GM18505 (cell line): ENCODE measurements at regions not wholly inside any gene's neighbourhood (a gene's known extent, or its start where the extent isn't known, plus 50 kb on each side); places are given as distances from the start of the nearest gene placed in this dataset.
"Not testable (repeated sequence)": the region's sequence is repeated elsewhere in the genome, so short reads cannot be mapped to it uniquely, and the experiment has no call there.

ENCODE experiments used
- ATAC-seq: cut with Tn5 transposase; IDR thresholded peaks from one replicate; pipeline ENCODE4 v1.9.1; 2021; ENCODE audit not compliant: unreplicated experiment
- POLR2A ChIP-seq: IDR thresholded peaks from 4 replicates; pipeline ENCODE4 v1.6.1; 2011; ENCODE audit warnings: borderline replicate concordance; ENCODE audit not compliant: insufficient read depth, insufficient read length; ENCODE audit errors: extremely low read depth

DNA sequence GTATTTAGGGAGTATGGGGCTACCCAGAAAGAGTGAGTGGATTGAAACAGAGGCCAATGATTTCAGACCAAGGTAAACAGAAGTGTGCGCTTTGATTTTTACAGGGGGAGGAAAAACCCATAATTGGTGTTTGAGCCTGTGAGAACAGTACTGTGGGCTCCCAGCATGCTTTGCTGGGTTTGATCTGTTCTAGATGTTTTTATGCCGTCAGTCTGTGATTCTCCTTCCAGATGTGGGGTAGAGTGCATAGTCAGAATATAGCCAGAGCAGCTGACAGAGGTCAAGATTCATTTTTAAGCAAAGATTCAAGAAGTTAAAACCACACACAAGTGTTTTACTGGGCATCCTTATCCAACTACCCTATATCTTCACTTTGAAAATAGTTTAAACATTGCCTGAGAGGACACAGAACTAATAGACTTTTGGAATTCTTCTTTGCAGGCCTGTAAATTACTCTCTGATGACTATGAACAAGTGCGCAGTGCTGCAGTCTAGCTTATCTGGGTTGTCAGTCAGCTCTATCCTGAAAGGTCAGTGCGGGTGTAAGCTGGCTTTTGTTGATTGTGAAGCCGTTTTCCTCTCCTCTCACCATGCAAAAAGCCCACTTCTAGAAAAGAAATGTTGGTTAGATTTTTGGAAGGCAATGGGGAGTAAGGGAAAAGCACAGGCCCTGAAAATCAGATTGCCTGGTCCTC lies 216.2 kb upstream of the VKORC1L1 start:
- ATAC-seq = not testable (repeated sequence)

DNA sequence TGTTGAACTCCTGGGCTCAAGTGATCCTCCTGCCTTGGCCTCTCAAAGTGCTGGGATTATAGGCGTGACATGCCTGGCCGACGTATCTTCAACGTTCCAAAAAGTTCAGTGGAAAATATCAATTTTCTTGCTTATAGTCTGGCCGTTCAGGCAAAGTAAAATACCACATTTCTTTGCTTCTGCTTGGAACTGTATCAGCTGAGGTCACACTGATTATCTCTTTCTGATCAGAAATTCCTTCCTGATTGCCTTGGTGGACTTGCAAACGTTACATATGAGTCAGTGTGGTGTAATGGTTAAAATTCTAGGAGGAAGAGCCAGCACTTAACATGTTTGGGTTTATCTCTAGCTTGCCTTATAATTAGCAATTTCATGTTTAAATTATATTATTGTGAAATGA lies 189.5 kb upstream of the VKORC1L1 start:
- not testable (repeated sequence) for ATAC-seq

- ATAC-seq = not testable (repeated sequence)
Observed at GRCh38 chr7:65699026-65699714, 173.7 kb upstream of the VKORC1L1 start.

DNA sequence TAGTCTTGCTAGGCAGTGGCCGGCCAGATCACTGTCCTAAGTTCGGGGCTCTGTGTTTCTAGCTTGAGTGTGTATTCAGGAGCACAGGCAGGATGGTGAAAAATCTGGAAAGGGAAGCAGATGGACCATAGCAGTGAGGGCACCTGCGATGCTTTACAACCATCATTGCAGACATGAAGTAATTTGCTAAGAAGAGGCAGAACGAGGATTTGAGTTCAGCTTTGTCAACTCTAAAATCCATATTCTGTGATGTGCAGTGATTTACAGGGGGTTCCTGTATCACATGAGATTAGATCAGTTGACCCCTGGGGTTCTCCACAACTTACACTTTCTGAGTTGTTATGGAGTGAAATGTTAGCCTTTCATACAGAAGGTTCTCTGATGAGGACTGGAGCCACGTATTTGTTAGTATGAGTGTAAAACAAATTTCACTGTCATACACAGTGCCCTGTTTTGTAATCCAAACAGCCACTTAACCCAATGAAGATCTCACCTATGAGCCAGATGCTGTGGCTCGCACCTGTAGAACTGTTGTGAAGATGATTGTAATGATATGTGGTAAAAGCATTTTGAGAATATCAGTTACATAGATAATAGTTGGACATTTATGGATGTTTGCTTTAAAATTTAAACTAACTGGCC lies 173.0 kb upstream of the VKORC1L1 start:
- not testable (repeated sequence) for ATAC-seq

- ATAC-seq = not testable (repeated sequence)
Observed at GRCh38 chr7:65719123-65719798, 153.6 kb upstream of the VKORC1L1 start.

GRCh38 chr7:65722361-65722792 lies 150.5 kb upstream of the VKORC1L1 start:
- TF ChIP-seq POLR2A = no peak
- ATAC-seq = peak; percentile 78

DNA sequence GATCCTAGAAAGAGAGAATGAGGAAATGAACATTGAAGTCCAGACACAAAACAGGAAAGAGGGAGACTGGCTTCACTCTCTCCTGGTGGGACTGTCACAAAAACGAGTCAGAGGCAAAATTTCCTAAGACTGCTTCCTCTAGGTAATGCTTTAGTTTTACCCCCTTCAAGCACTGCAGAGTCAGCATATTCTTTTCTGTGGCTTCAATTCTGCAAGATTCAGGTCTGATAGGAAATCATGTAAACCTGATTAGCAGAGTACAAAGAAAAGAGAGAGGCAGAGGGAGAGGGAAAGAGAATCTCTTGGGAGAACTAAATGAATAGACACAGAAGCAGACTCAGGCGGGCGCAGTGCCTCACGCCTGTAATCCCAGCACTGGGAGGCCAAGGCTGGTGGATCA lies 145.7 kb upstream of the VKORC1L1 start:
- ATAC-seq = not testable (repeated sequence)

GRCh38 chr7:65731129-65731528 lies 141.7 kb upstream of the VKORC1L1 start:
- TF ChIP-seq POLR2A = no peak
- ATAC-seq = no peak

GRCh38 chr7:65731562-65732035 lies 141.3 kb upstream of the VKORC1L1 start:
- no peak for TF ChIP-seq POLR2A
- no peak for ATAC-seq

DNA sequence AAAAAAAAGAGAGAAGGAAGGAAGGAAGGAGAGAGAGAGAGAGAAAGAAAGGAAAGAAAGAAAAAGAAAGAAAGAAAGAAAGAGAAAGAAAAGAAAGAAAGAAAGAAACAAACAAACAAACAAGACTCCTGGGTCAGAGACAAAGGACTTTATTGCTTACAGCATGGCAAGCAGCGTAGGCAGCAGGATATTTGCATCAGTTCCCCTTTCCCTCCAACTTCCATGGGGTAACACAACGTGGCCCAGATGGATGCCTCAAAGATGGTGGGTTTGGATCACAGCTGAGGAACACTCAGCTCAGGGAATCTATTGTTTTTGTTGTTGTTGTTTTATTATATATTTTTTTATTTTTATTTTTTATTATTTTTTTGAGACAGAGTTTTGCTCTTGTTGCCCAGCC lies 128.5 kb upstream of the VKORC1L1 start:
- ATAC-seq = no peak
- no peak for TF ChIP-seq POLR2A

DNA sequence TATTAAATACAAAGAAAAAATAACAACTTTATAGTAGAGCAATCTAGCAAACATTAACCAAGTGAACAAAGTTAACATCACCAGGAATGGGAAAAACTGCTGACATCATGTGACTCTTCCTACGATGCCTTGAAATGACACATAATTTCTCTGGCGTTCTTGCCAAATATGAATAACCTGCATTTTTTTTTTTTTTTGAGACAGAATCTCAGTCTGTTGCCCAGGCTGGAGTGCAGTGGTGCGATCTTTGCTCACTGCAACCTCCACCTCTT lies 126.5 kb upstream of the VKORC1L1 start:
- no peak for ATAC-seq
- TF ChIP-seq POLR2A = no peak

- ATAC-seq = no peak
- TF ChIP-seq POLR2A = no peak
Observed at GRCh38 chr7:65749039-65749438, 123.8 kb upstream of the VKORC1L1 start.

DNA sequence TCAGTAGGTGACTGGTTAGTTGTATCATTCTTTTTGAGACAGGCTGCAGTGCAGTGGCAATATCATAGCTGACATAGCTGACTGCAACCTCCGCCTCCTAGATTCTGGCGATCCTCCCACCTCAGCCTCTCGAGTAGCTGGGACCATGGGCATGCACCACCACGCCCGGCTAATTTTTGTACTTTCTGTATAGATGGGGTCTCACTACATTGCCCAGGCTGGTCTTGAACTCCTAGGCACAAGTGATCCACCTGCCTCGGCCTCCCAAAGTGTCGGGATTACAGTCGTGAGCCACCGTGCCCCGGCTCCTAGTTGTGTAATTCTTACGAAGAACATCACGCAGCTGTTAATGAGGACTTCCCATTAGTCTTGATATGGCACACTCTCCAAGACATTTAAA lies 123.4 kb upstream of the VKORC1L1 start:
- TF ChIP-seq POLR2A = no peak
- ATAC-seq = no peak
